Nephron (organoid): ENCODE measurements at regions not wholly inside any gene's neighbourhood (a gene's known extent, or its start where the extent isn't known, plus 50 kb on each side); places are given as distances from the start of the nearest gene placed in this dataset.

Experiments
- H3K27ac Mint-ChIP-seq, 3 experiments: 2 replicates each; pipeline ENCODE4 v1.8.0; 2020; ENCODE audit warnings: mixed read lengths in 3 of 3, mild to moderate bottlenecking in 2 of 3, moderate library complexity in 1 of 3
- H3K27me3 Mint-ChIP-seq: 2 replicates; pipeline ENCODE4 v1.8.0; 2021; ENCODE audit warnings: low read depth, mild to moderate bottlenecking, moderate library complexity, mixed read lengths
- H3K36me3 Mint-ChIP-seq: 2 replicates; pipeline ENCODE4 v1.8.0; 2020; ENCODE audit warnings: low read depth, mixed read lengths
- H3K4me1 Mint-ChIP-seq: 2 replicates; pipeline ENCODE4 v1.8.0; 2020; ENCODE audit warnings: mixed read lengths
- H3K4me3 Mint-ChIP-seq, 3 experiments: 2 replicates each; pipeline ENCODE4 v1.8.0; 2020; ENCODE audit warnings: mild to moderate bottlenecking in 3 of 3, mixed read lengths in 3 of 3, moderate library complexity in 2 of 3
- H3K9me3 Mint-ChIP-seq: 2 replicates; pipeline ENCODE4 v1.8.0; 2020; ENCODE audit warnings: mixed read lengths
- CTCF ChIP-seq, 3 experiments: fragments of 200-600 bp; sonication (generic); IDR thresholded peaks; one replicate each; pipeline ENCODE4 v1.5.0; 2021; ENCODE audit warnings: antibody characterized with exemption in 3 of 3; ENCODE audit not compliant: unreplicated experiment in 3 of 3

- TF ChIP-seq CTCF (IDR thresholded peaks at IDR 0.05; ENCODE audit: unreplicated experiment in 3 of 3): no peak
- Mint-ChIP-seq H3K27me3 (no peaks in the 10 kb centered on the region), H3K4me3 (no peak overlapping the region), H3K27ac (no peak overlapping the region), H3K9me3 (no peaks in the 10 kb centered on the region), H3K4me1 (no peaks in the 10 kb centered on the region), H3K36me3 (no peaks in the 10 kb centered on the region)
Observed at GRCh38 chr13:86825410-86825809, 845.8 kb upstream of the SLITRK5 start.

DNA sequence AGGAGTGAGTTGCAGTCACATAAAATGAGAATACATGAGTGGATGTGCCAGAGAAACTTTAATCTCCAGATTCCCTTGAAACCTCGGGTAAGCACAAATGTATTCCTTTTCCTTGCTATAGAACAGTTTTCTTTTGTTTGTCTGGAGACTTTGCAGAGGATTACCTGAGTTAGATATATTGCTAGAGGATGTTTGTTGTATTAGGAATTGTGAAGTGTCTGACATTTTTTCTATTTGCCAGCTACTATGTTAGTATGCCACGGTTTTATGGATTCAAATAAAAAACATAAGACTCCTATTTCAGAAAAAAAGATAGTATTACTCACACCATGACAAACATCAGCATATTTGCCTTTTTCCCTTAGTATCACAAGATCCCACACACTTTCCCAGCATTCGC is 844.9 kb upstream of the SLITRK5 start:
- no peaks in the 10 kb centered on the region for H3K9me3 Mint-ChIP-seq
- H3K27ac Mint-ChIP-seq: no peak overlapping the region
- TF ChIP-seq CTCF (IDR thresholded peaks at IDR 0.05; ENCODE audit: unreplicated experiment in 3 of 3): no peak
- no peaks in the 10 kb centered on the region for H3K27me3 Mint-ChIP-seq
- no peak overlapping the region for H3K4me3 Mint-ChIP-seq
- no peaks in the 10 kb centered on the region for H3K4me1 Mint-ChIP-seq
- H3K36me3 Mint-ChIP-seq: no peaks in the 10 kb centered on the region

- Mint-ChIP-seq H3K4me1 (no peaks in the 10 kb centered on the region), H3K9me3 (no peaks in the 10 kb centered on the region), H3K36me3 (no peaks in the 10 kb centered on the region), H3K27ac (no peak overlapping the region), H3K4me3 (no peak overlapping the region), H3K27me3 (no peaks in the 10 kb centered on the region)
- TF ChIP-seq CTCF (IDR thresholded peaks at IDR 0.05; ENCODE audit: unreplicated experiment in 3 of 3): no peak
Observed at GRCh38 chr13:86830046-86830445, 841.1 kb upstream of the SLITRK5 start.

GRCh38 chr13:86831084-86831483 is 840.1 kb upstream of the SLITRK5 start:
- no peak for TF ChIP-seq CTCF (IDR thresholded peaks at IDR 0.05; ENCODE audit: unreplicated experiment in 3 of 3)
- peaks cover 5% of the 10 kb centered on the region for H3K9me3 Mint-ChIP-seq
- H3K4me1 Mint-ChIP-seq: no peaks in the 10 kb centered on the region
- H3K27ac Mint-ChIP-seq: no peak overlapping the region
- no peak overlapping the region for H3K4me3 Mint-ChIP-seq
- H3K27me3 Mint-ChIP-seq: no peaks in the 10 kb centered on the region
- no peaks in the 10 kb centered on the region for H3K36me3 Mint-ChIP-seq

DNA sequence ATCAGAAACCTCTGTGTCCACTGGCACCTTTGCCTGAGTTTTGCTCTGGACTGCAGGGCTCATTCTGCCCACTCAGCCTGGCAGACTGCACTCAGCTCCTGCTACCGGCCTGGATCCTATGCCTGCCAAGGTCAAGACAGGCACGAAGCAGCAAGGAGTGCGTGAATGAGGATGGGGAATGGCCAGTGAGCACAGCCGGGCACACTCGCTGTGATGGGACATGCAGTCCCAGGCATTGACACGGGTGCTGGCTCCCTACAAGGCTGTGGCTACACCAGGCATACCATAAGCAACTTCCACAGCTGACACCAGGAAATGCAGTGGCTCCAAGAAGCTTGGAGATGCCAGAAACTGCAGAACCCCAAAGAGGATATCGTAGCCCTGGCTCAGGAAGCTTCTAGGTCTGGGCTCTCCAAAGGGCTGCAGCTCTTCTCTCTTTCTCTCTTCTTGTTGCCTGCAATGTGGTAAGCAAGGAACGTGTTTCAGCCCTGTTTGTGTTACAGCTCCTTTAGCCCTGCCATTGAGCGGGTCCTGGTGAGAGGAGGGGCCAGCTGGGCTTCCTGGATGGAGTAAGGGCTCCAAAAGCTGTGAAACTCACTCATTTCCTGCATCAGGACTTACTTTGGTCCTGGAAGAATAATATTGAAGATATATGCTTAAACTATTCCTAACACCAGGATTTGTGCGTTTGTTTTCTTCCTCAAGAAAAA is 832.6 kb upstream of the SLITRK5 start:
- no peaks in the 10 kb centered on the region for H3K36me3 Mint-ChIP-seq
- H3K4me3 Mint-ChIP-seq: no peak overlapping the region
- peaks cover 14% of the 10 kb centered on the region for H3K9me3 Mint-ChIP-seq
- TF ChIP-seq CTCF (IDR thresholded peaks at IDR 0.05; ENCODE audit: unreplicated experiment in 3 of 3): no peak
- peak overlapping the region in 2 of 3 experiments; percentile 35 to 59 for H3K27ac Mint-ChIP-seq
- H3K27me3 Mint-ChIP-seq: no peaks in the 10 kb centered on the region
- H3K4me1 Mint-ChIP-seq: peaks cover 5% of the 10 kb centered on the region

GRCh38 chr13:86839221-86839620 is 832.0 kb upstream of the SLITRK5 start:
- peaks cover 5% of the 10 kb centered on the region for H3K4me1 Mint-ChIP-seq
- H3K4me3 Mint-ChIP-seq: no peak overlapping the region
- H3K9me3 Mint-ChIP-seq: peaks cover 14% of the 10 kb centered on the region
- H3K36me3 Mint-ChIP-seq: no peaks in the 10 kb centered on the region
- no peaks in the 10 kb centered on the region for H3K27me3 Mint-ChIP-seq
- TF ChIP-seq CTCF (IDR thresholded peaks at IDR 0.05; ENCODE audit: unreplicated experiment in 3 of 3): no peak
- peak overlapping the region in 2 of 3 experiments; percentile 35 to 59 for H3K27ac Mint-ChIP-seq
